DOHH2 (cell line): ENCODE measurements at regions not wholly inside any gene's neighbourhood (a gene's known extent, or its start where the extent isn't known, plus 50 kb on each side); places are given as distances from the start of the nearest gene placed in this dataset.

Experiments
- CTCF ChIP-seq: fragments of 200-600 bp; sonication (generic); IDR thresholded peaks from one replicate; pipeline ENCODE4 v1.5.1; 2014; ENCODE audit warnings: antibody characterized with exemption, mild to moderate bottlenecking, low read depth, low read length; ENCODE audit not compliant: poor library complexity, severe bottlenecking
- EZH2phosphoT487 ChIP-seq: fragments of 200-600 bp; sonication (generic); IDR thresholded peaks from 2 replicates; pipeline ENCODE4 v1.6.1; 2017; ENCODE audit warnings: borderline replicate concordance, mild to moderate bottlenecking, antibody characterized with exemption, low read length, moderate library complexity, mixed read lengths

- TF ChIP-seq CTCF (no peak), EZH2phosphoT487 (no peak)
Observed at GRCh38 chr5:96199713-96200183, 233.3 kb downstream of the PCSK1 start.
